Body of pancreas (tissue), 4 donors: ENCODE measurements at regions not wholly inside any gene's neighbourhood (a gene's known extent, or its start where the extent isn't known, plus 50 kb on each side); places are given as distances from the start of the nearest gene placed in this dataset.

ENCODE experiments used
- CTCF ChIP-seq, 7 experiments: fragments of 450-650 bp in 4 of 7; fragments of 200-600 bp in 3 of 7; sonication (generic) in 3 of 7; IDR thresholded peaks; one replicate each; pipeline ENCODE4 v1.5.1; 2016 to 2019; ENCODE audit warnings: antibody characterized with exemption in 7 of 7
- POLR2A ChIP-seq, 3 donors: fragments of 450-650 bp; IDR thresholded peaks; one replicate each; pipeline ENCODE4 v1.6.1; 2016; ENCODE audit warnings: antibody characterized with exemption in 3 of 3, mild to moderate bottlenecking in 2 of 3

- TF ChIP-seq POLR2A (IDR thresholded peaks at IDR 0.05) = no peak
- peak in 6 of 7 experiments; percentile 33 to 81 (median 58) for TF ChIP-seq CTCF (IDR thresholded peaks at IDR 0.05)
Measured at GRCh38 chr12:104877103-104877705, 80.9 kb downstream of the SLC41A2 start.
